Upper lobe of right lung (tissue), 1 donor: ENCODE measurements at regions not wholly inside any gene's neighbourhood (a gene's known extent, or its start where the extent isn't known, plus 50 kb on each side); places are given as distances from the start of the nearest gene placed in this dataset.

ENCODE experiments used
- ATAC-seq: fragments of 200-7000 bp; cut with Tn5 transposase; one replicate; pipeline ENCODE4 v1.9.1; 2020; ENCODE audit warnings: mild to moderate bottlenecking, moderate library complexity
- DNase-seq: peaks from one replicate; pipeline ENCODE4 v3.0.0-alpha.2; 2020
- H3K27ac ChIP-seq: fragments of 200-600 bp; one replicate; pipeline ENCODE4 v1.8.0; 2022
- H3K27me3 ChIP-seq: fragments of 200-600 bp; one replicate; pipeline ENCODE4 v1.8.0; 2022; ENCODE audit warnings: mild to moderate bottlenecking
- H3K36me3 ChIP-seq: fragments of 200-600 bp; one replicate; pipeline ENCODE4 v1.8.0; 2022
- H3K4me1 ChIP-seq: fragments of 200-600 bp; one replicate; pipeline ENCODE4 v1.8.0; 2022
- H3K4me3 ChIP-seq: fragments of 200-600 bp; one replicate; pipeline ENCODE4 v1.8.0; 2022; ENCODE audit warnings: mild to moderate bottlenecking
- H3K9me3 ChIP-seq: fragments of 200-600 bp; one replicate; pipeline ENCODE4 v1.8.0; 2022
- CTCF ChIP-seq: fragments of 200-600 bp; IDR thresholded peaks from one replicate; pipeline ENCODE4 v1.8.0; 2022; ENCODE audit warnings: antibody characterized with exemption
- intact Hi-C: fragments of 100-400 bp; cut with DNase I; formaldehyde crosslinking; loops from one replicate; pipeline ENCODE4 v1.11.0; 2022
- donor health status: DM: no; HTN: yes; CAD: no; lungs with severe emphysema.

GRCh38 chr2:71951083-71951468, 196.6 kb downstream of the CYP26B1 start:
- DNase-seq (no peak), ATAC-seq (no peak)
- intact Hi-C loops = no loop called here
- Histone ChIP-seq H3K27me3 (no peaks in the 10 kb centered on the region), H3K36me3 (no peaks in the 10 kb centered on the region), H3K27ac (no peak overlapping the region), H3K4me3 (no peak overlapping the region), H3K4me1 (no peaks in the 10 kb centered on the region), H3K9me3 (no peaks in the 10 kb centered on the region)
- TF ChIP-seq CTCF = no peak

GRCh38 chr2:71950256-71951082, 197.2 kb downstream of the CYP26B1 start:
- intact Hi-C loops = no loop called here
- Histone ChIP-seq H3K27me3 (no peaks in the 10 kb centered on the region), H3K36me3 (no peaks in the 10 kb centered on the region), H3K27ac (no peak overlapping the region), H3K4me1 (no peaks in the 10 kb centered on the region), H3K9me3 (no peaks in the 10 kb centered on the region), H3K4me3 (no peak overlapping the region)
- DNase-seq (peak; percentile 41), ATAC-seq (peak; percentile 47)
- no peak for TF ChIP-seq CTCF

- Histone ChIP-seq H3K4me1 (no peaks in the 10 kb centered on the region), H3K27ac (no peak overlapping the region), H3K9me3 (no peaks in the 10 kb centered on the region), H3K4me3 (no peak overlapping the region), H3K36me3 (no peaks in the 10 kb centered on the region), H3K27me3 (no peaks in the 10 kb centered on the region)
- ATAC-seq (no peak), DNase-seq (no peak)
- intact Hi-C loops = no loop called here
- no peak for TF ChIP-seq CTCF
These were observed 198.2 kb downstream of the CYP26B1 start for GRCh38 chr2:71949537-71949798.

DNA sequence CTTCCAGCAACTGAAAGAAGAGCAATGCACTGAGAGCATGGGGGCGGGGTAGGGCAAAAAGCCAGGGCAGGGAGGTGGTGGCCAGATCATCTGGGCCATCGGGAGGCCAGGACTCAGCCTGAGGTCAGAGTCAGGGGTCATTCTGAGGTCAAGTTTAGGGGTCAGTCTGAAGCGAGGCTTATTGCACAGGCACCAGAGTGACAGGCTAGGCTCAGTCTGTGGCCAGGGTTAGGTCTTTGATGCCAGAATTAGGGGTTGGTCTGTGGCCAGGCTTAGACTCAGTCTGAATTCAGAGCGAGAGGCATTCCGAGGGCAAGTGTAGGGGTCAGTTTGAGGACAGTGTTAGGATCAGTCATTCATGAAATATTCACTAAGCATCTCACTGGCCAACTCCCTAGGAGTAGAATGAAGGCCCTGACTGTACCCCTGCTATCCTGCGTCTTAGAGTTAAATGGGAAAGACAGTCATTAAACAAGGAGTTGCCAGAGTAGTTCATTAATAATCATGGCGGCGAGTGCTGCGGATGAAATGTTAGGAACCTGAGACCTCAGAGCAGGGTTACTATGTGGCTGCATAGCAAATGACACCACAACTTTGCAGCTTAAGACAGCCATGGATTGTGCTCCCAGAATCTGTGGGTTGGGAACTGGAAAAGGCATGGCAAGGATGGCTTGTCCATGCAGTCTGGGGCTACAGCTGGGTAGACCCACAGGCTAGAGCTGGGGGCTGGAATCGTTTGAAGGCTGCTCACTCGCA, 198.7 kb downstream of the CYP26B1 start:
- no peaks in the 10 kb centered on the region for H3K9me3 ChIP-seq
- H3K27me3 ChIP-seq = no peaks in the 10 kb centered on the region
- ATAC-seq (peak; percentile 17), DNase-seq (peak; percentile 45)
- no peaks in the 10 kb centered on the region for H3K4me1 ChIP-seq
- intact Hi-C loops = no loop called here
- H3K27ac ChIP-seq = no peak overlapping the region
- no peak for TF ChIP-seq CTCF
- no peak overlapping the region for H3K4me3 ChIP-seq
- H3K36me3 ChIP-seq = no peaks in the 10 kb centered on the region

DNA sequence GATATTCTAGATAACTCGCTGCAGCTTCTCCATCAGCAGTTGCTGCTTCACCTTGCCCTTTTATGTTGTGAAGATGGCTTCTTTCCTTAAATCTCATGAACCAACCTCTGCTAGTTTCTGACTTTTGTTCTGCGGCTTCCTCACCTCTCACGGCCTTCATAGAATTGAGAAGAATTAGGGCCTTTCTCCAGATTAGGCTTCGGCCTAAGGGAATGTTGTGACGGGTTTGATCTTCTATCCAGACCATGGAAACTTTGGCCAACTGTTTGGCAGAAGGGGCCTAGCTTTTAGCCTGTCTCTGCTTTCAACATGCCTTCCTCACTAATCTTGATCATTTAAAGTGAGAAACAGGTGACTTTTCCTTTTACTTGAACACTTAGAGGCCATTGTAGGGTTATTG, 199.9 kb downstream of the CYP26B1 start:
- intact Hi-C loops = no loop called here
- TF ChIP-seq CTCF = no peak
- Histone ChIP-seq H3K36me3 (no peaks in the 10 kb centered on the region), H3K27me3 (no peaks in the 10 kb centered on the region), H3K9me3 (no peaks in the 10 kb centered on the region), H3K4me3 (no peak overlapping the region), H3K4me1 (no peaks in the 10 kb centered on the region), H3K27ac (no peak overlapping the region)
- DNase-seq = no peak
- no peak for ATAC-seq
